GM12875 (cell line): ENCODE measurements at regions not wholly inside any gene's neighbourhood (a gene's known extent, or its start where the extent isn't known, plus 50 kb on each side); places are given as distances from the start of the nearest gene placed in this dataset.

Experiments
- H3K4me3 ChIP-seq: one replicate; pipeline ENCODE4 v1.5.1; 2011; ENCODE audit warnings: low read depth, low read length, control low read depth
- CTCF ChIP-seq: IDR thresholded peaks from 2 replicates; pipeline ENCODE4 v1.5.1; 2011; ENCODE audit warnings: low read depth, mild to moderate bottlenecking, control low read depth, inconsistent platforms, low read length, moderate library complexity, borderline replicate concordance; ENCODE audit not compliant: insufficient read depth

- no peak for TF ChIP-seq CTCF
- no peak overlapping the region for H3K4me3 ChIP-seq
These were observed 115.6 kb upstream of the AUTS2 start for GRCh38 chr7:69482676-69483075.

- H3K4me3 ChIP-seq, result no peak overlapping the region
- TF ChIP-seq CTCF, result no peak
These were observed 108.7 kb upstream of the AUTS2 start for GRCh38 chr7:69489533-69489932.

- TF ChIP-seq CTCF, result no peak
- no peak overlapping the region for H3K4me3 ChIP-seq
These were observed 99.6 kb upstream of the AUTS2 start for GRCh38 chr7:69498671-69499070.

GRCh38 chr7:69502358-69502757, 95.9 kb upstream of the AUTS2 start:
- H3K4me3 ChIP-seq, result no peak overlapping the region
- no peak for TF ChIP-seq CTCF

- no peak for TF ChIP-seq CTCF
- no peak overlapping the region for H3K4me3 ChIP-seq
These were observed 93.4 kb upstream of the AUTS2 start for GRCh38 chr7:69504733-69505420.

GRCh38 chr7:69508736-69509135, 89.5 kb upstream of the AUTS2 start:
- no peak for TF ChIP-seq CTCF
- no peak overlapping the region for H3K4me3 ChIP-seq

- no peak overlapping the region for H3K4me3 ChIP-seq
- TF ChIP-seq CTCF, result no peak
These were observed 88.2 kb upstream of the AUTS2 start for GRCh38 chr7:69510114-69510513.
